CD14-positive monocyte (primary cell): ENCODE measurements at regions not wholly inside any gene's neighbourhood (a gene's known extent, or its start where the extent isn't known, plus 50 kb on each side); places are given as distances from the start of the nearest gene placed in this dataset.

Source experiments
- DNase-seq, 3 donors: peaks; one replicate each; pipeline ENCODE4 v3.0.0-alpha.2; 2011 to 2022
- H2AFZ ChIP-seq: 2 replicates; pipeline ENCODE4 v1.6.0; 2012; ENCODE audit warnings: mild to moderate bottlenecking, low read depth, low read length, inconsistent platforms; ENCODE audit not compliant: insufficient read depth, poor library complexity, severe bottlenecking
- H3K27ac ChIP-seq, 2 donors: 1 replicate in 1 of 2; 2 replicates in 1 of 2; pipeline ENCODE4 v1.5.1; 2012 to 2013; ENCODE audit warnings: low read length in 2 of 2, control low read depth in 1 of 2, inconsistent platforms in 1 of 2, low read depth in 1 of 2, mild to moderate bottlenecking in 1 of 2
- H3K27me3 ChIP-seq, 2 donors: one replicate each; pipeline versions ENCODE4 v1.6.0 to v1.6.1; 2011 to 2013; ENCODE audit warnings: low read length in 2 of 2; ENCODE audit not compliant: control insufficient read depth in 2 of 2, insufficient read depth in 2 of 2
- H3K36me3 ChIP-seq, 2 donors: replicated peaks in 1 of 2; 1 replicate in 1 of 2; 2 replicates in 1 of 2; pipeline versions ENCODE4 v1.5.1 to v1.6.1; 2012 to 2013; ENCODE audit warnings: low read length in 2 of 2, control low read depth in 1 of 2, inconsistent platforms in 1 of 2, mild to moderate bottlenecking in 1 of 2; ENCODE audit not compliant: insufficient read depth in 2 of 2, control insufficient read depth in 1 of 2
- H3K4me1 ChIP-seq, 2 donors: 1 replicate in 1 of 2; 2 replicates in 1 of 2; pipeline versions ENCODE4 v1.5.1 to v1.6.1; 2012 to 2013; ENCODE audit warnings: low read length in 2 of 2, control low read depth in 1 of 2, inconsistent platforms in 1 of 2, mild to moderate bottlenecking in 1 of 2, moderate library complexity in 1 of 2; ENCODE audit not compliant: insufficient read depth in 2 of 2, control insufficient read depth in 1 of 2
- H3K4me2 ChIP-seq: replicated peaks from 2 replicates; pipeline ENCODE3; 2012; ENCODE audit warnings: low read length, moderate library complexity, mild to moderate bottlenecking; ENCODE audit not compliant: poor library complexity, severe bottlenecking; ENCODE audit errors: extremely low read depth
- H3K4me3 ChIP-seq, 3 experiments: fragments of 200-600 bp in 1 of 3; sonication (generic) in 1 of 3; replicated peaks in 1 of 3; 1 replicate in 2 of 3; 2 replicates in 1 of 3; pipeline ENCODE4 v1.5.1; 2011 to 2013; ENCODE audit warnings: low read length in 3 of 3, mild to moderate bottlenecking in 3 of 3, control low read depth in 2 of 3, low read depth in 2 of 3, inconsistent platforms in 1 of 3, moderate library complexity in 1 of 3
- H3K79me2 ChIP-seq: 2 replicates; pipeline ENCODE4 v1.6.0; 2012; ENCODE audit warnings: mild to moderate bottlenecking, control low read depth, inconsistent platforms, low read length, moderate library complexity; ENCODE audit not compliant: insufficient read depth
- H3K9ac ChIP-seq: 2 replicates; pipeline ENCODE4 v1.6.0; 2017; ENCODE audit warnings: low read length, mild to moderate bottlenecking; ENCODE audit not compliant: insufficient read depth, poor library complexity, severe bottlenecking
- H3K9me3 ChIP-seq, 2 donors: replicated peaks in 1 of 2; 1 replicate in 1 of 2; 2 replicates in 1 of 2; pipeline versions ENCODE4 v1.5.1 to v1.6.1; 2012 to 2013; ENCODE audit warnings: low read length in 2 of 2, control low read depth in 1 of 2; ENCODE audit not compliant: control insufficient read depth in 1 of 2, insufficient read depth in 1 of 2
- H4K20me1 ChIP-seq: 2 replicates; pipeline ENCODE4 v1.6.0; 2012; ENCODE audit warnings: mild to moderate bottlenecking, low read length, control low read depth, moderate library complexity; ENCODE audit not compliant: insufficient read depth
- H3K27ac Mint-ChIP-seq, 7 donors: one replicate each; pipeline ENCODE4 v1.8.0; 2020; ENCODE audit warnings: mild to moderate bottlenecking in 7 of 7, mixed read lengths in 7 of 7, moderate library complexity in 6 of 7, inconsistent platforms in 2 of 7
- H3K27me3 Mint-ChIP-seq, 3 donors: one replicate each; pipeline ENCODE4 v1.8.0; 2021 to 2022; ENCODE audit warnings: low read depth in 3 of 3, mild to moderate bottlenecking in 3 of 3, mixed read lengths in 3 of 3, moderate library complexity in 3 of 3, inconsistent platforms in 1 of 3
- H3K36me3 Mint-ChIP-seq, 2 donors: one replicate each; pipeline ENCODE4 v1.8.0; 2020; ENCODE audit warnings: mixed read lengths in 2 of 2, inconsistent platforms in 1 of 2, mild to moderate bottlenecking in 1 of 2
- H3K4me1 Mint-ChIP-seq: one replicate; pipeline ENCODE4 v1.8.0; 2020; ENCODE audit warnings: mild to moderate bottlenecking, mixed read lengths
- H3K4me3 Mint-ChIP-seq, 2 donors: one replicate each; pipeline ENCODE4 v1.8.0; 2020; ENCODE audit warnings: mild to moderate bottlenecking in 2 of 2, mixed read lengths in 2 of 2, moderate library complexity in 1 of 2
- H3K9me3 Mint-ChIP-seq, 7 donors: one replicate each; pipeline ENCODE4 v1.8.0; 2020 to 2022; ENCODE audit warnings: mixed read lengths in 7 of 7, mild to moderate bottlenecking in 6 of 7, moderate library complexity in 6 of 7, inconsistent platforms in 2 of 7
- WGBS: methylation state at CpG from one replicate; pipeline ENCODE4 v1.1.5; 2013; ENCODE audit warnings: missing lambda C conversion rate; ENCODE audit not compliant: insufficient coverage; 5-methylcytosine and 5-hydroxymethylcytosine counted together
- intact Hi-C, 2 donors: fragments of 100-400 bp; cut with micrococcal nuclease; formaldehyde crosslinking; loops; one replicate each; pipeline versions ENCODE4 v1.15.0 to v1.15.1; 2023
- TF ChIP-seq, protein P1 (sequence below): fragments of 200-600 bp; IDR thresholded peaks from one replicate; pipeline ENCODE4 v1.8.0; 2022; ENCODE audit warnings: antibody characterized with exemption, mild to moderate bottlenecking

DNA sequence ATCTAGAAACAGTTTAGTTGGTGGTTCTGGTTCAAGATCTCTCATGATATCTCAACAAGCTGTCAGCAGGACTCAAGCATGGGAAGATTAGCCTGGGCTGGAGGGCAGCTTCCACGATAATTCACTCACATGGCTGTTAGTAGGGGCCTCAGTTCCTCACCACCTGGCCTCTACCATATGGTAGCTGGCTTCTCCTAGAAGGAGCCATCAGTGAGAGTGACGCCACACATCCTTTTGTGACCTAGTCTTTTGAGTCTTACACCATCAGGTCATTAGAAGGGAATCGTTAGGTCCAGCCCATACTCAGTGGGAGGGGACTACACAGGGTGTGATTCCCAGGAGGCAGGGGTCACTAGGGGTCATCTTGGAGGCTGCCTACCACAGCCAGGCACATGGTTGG, 239.3 kb upstream of the PLPP4 start:
- Histone ChIP-seq H3K27ac (no peak overlapping the region), H3K4me3 (no peak overlapping the region), H3K4me2 (no peak overlapping the region), H3K27me3 (no peaks in the 10 kb centered on the region), H3K9ac (no peak overlapping the region), H3K36me3 (no peaks in the 10 kb centered on the region), H3K79me2 (no peaks in the 10 kb centered on the region), H3K9me3 (no peaks in the 10 kb centered on the region), H4K20me1 (no peaks in the 10 kb centered on the region), H2AFZ (no peak overlapping the region), H3K4me1 (no peaks in the 10 kb centered on the region)
- Mint-ChIP-seq H3K9me3 (peaks cover 0 to 7% (median 2%) of the 10 kb centered on the region in 7 donors), H3K4me3 (no peak overlapping the region), H3K27me3 (peaks cover 0 to 4% (median 1%) of the 10 kb centered on the region in 3 donors), H3K36me3 (no peaks in the 10 kb centered on the region), H3K27ac (no peak overlapping the region), H3K4me1 (no peaks in the 10 kb centered on the region)
- TF ChIP-seq, protein P1, sequence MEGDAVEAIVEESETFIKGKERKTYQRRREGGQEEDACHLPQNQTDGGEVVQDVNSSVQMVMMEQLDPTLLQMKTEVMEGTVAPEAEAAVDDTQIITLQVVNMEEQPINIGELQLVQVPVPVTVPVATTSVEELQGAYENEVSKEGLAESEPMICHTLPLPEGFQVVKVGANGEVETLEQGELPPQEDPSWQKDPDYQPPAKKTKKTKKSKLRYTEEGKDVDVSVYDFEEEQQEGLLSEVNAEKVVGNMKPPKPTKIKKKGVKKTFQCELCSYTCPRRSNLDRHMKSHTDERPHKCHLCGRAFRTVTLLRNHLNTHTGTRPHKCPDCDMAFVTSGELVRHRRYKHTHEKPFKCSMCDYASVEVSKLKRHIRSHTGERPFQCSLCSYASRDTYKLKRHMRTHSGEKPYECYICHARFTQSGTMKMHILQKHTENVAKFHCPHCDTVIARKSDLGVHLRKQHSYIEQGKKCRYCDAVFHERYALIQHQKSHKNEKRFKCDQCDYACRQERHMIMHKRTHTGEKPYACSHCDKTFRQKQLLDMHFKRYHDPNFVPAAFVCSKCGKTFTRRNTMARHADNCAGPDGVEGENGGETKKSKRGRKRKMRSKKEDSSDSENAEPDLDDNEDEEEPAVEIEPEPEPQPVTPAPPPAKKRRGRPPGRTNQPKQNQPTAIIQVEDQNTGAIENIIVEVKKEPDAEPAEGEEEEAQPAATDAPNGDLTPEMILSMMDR, result no peak
- intact Hi-C loops, result no loop called here
- 53% methylated on average over 3 of the region's 3 CpGs for WGBS
- DNase-seq, result no peak

GRCh38 chr10:120221873-120222485, 235.0 kb upstream of the PLPP4 start:
- TF ChIP-seq, protein P1, result peak; percentile 42
- Mint-ChIP-seq H3K4me3 (no peak overlapping the region), H3K36me3 (no peaks in the 10 kb centered on the region), H3K9me3 (peaks cover 0 to 2% (median 0%) of the 10 kb centered on the region in 7 donors), H3K4me1 (no peaks in the 10 kb centered on the region), H3K27me3 (peaks cover 0 to 1% (median 1%) of the 10 kb centered on the region in 3 donors), H3K27ac (no peak overlapping the region)
- Histone ChIP-seq H3K4me2 (no peak overlapping the region), H3K79me2 (no peaks in the 10 kb centered on the region), H4K20me1 (no peaks in the 10 kb centered on the region), H3K27ac (no peak overlapping the region), H2AFZ (no peak overlapping the region), H3K9me3 (no peaks in the 10 kb centered on the region), H3K9ac (no peak overlapping the region), H3K4me1 (no peaks in the 10 kb centered on the region), H3K36me3 (no peaks in the 10 kb centered on the region), H3K27me3 (no peaks in the 10 kb centered on the region), H3K4me3 (no peak overlapping the region)
- 25% methylated on average over 2 of the region's 4 CpGs for WGBS
- no peak for DNase-seq
- intact Hi-C loops, result no loop called here
